Bronchial epithelial cell (primary cell): ENCODE measurements at regions not wholly inside any gene's neighbourhood (a gene's known extent, or its start where the extent isn't known, plus 50 kb on each side); places are given as distances from the start of the nearest gene placed in this dataset.
A peak's percentile ranks its signal among the peaks of the same experiment; 100 is the strongest.

ENCODE experiments used
- DNase-seq: peaks from one replicate; pipeline ENCODE4 v3.0.0-alpha.2; 2010; ENCODE audit warnings: low read depth
- FAIRE-seq: peaks from 2 replicates; lab custom pipeline; 2011; peaks lifted over from hg19 to GRCh38; lab: Jason Lieb, UNC
- H3K27me3 ChIP-seq: 2 replicates; pipeline ENCODE4 v1.5.1; 2011; ENCODE audit warnings: low read length; ENCODE audit not compliant: control insufficient read depth, insufficient read depth
- H3K36me3 ChIP-seq: 2 replicates; pipeline ENCODE4 v1.5.1; 2011; ENCODE audit warnings: low read length; ENCODE audit not compliant: control insufficient read depth, insufficient read depth
- H3K4me3 ChIP-seq: 2 replicates; pipeline ENCODE4 v1.5.1; 2011; ENCODE audit warnings: mild to moderate bottlenecking, low read depth, low read length, control low read depth
- TF ChIP-seq, protein P1 (sequence below): IDR thresholded peaks from 2 replicates; pipeline ENCODE4 v1.5.1; 2011; ENCODE audit warnings: mild to moderate bottlenecking, moderate library complexity, low read length, control low read depth, inconsistent platforms; ENCODE audit not compliant: insufficient read depth, severe bottlenecking

DNA sequence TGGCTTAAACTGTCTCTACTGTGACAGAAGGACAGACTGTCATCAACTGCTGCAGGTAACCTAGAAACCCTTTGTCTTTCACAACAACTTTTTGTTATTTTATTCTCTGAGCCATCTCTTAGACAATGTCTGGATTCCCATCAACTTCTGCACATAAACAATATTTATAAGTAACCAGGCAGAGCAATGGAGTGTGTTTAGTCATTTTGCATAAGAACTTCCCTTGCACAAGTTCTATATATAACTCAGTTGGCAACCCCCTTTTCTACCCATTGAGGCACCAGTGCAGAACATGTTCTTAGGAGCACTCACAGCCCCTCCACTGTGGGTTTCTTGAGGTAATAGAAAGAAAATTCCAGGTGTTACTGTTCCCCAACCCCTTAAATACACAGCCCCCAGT lies 65.0 kb upstream of the IL6 start:
- TF ChIP-seq, protein P1, sequence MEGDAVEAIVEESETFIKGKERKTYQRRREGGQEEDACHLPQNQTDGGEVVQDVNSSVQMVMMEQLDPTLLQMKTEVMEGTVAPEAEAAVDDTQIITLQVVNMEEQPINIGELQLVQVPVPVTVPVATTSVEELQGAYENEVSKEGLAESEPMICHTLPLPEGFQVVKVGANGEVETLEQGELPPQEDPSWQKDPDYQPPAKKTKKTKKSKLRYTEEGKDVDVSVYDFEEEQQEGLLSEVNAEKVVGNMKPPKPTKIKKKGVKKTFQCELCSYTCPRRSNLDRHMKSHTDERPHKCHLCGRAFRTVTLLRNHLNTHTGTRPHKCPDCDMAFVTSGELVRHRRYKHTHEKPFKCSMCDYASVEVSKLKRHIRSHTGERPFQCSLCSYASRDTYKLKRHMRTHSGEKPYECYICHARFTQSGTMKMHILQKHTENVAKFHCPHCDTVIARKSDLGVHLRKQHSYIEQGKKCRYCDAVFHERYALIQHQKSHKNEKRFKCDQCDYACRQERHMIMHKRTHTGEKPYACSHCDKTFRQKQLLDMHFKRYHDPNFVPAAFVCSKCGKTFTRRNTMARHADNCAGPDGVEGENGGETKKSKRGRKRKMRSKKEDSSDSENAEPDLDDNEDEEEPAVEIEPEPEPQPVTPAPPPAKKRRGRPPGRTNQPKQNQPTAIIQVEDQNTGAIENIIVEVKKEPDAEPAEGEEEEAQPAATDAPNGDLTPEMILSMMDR, result no peak
- no peaks in the 10 kb centered on the region for H3K36me3 ChIP-seq
- FAIRE-seq (no peak), DNase-seq (no peak)
- H3K4me3 ChIP-seq, result no peak overlapping the region
- H3K27me3 ChIP-seq, result peaks cover 16% of the 10 kb centered on the region

DNA sequence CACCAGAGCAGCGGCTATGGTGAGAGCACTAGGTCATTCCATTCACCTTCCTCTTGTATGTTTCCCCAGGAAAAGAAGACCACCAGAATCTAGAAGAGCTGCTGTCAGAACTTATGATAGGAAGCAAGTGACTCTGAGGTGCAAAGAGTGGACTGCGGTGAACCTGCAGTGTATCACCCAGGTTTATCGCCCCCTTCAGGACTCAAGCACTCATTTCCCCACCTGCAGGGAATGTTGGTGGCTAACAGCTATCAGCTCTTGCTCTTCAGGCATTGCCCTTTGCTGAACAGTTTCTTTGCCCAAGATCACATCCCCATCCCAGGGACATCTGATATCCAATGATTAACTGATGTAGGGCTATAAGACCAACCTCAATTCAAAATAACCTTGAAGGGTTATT lies 66.3 kb upstream of the IL6 start:
- FAIRE-seq (peak; percentile 72), DNase-seq (no peak)
- Histone ChIP-seq H3K27me3 (peaks cover 16% of the 10 kb centered on the region), H3K36me3 (no peaks in the 10 kb centered on the region), H3K4me3 (no peak overlapping the region)
- TF ChIP-seq, protein P1, result peak; percentile 39

DNA sequence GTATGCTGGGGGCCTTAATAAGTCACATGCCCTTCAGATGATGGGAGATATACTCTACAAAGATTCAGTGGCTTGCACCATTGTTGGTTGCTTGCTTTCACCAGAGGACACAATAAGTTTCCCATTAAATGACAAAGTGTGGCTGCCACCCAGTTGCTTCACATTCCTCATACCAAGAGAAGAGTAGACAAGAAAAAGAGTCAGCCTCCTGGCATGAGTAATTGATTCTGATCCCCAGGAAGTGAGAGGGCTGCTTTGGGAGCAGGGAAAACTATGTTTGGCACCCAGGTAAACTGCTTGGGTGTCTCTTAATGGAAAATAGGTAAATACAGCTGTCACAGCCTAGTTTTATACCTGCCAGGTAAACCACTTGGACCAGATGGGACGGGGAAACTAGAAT lies 66.7 kb upstream of the IL6 start:
- Histone ChIP-seq H3K4me3 (no peak overlapping the region), H3K27me3 (peaks cover 16% of the 10 kb centered on the region), H3K36me3 (no peaks in the 10 kb centered on the region)
- TF ChIP-seq, protein P1, result no peak
- FAIRE-seq, result no peak
- DNase-seq, result peak; percentile 37

DNA sequence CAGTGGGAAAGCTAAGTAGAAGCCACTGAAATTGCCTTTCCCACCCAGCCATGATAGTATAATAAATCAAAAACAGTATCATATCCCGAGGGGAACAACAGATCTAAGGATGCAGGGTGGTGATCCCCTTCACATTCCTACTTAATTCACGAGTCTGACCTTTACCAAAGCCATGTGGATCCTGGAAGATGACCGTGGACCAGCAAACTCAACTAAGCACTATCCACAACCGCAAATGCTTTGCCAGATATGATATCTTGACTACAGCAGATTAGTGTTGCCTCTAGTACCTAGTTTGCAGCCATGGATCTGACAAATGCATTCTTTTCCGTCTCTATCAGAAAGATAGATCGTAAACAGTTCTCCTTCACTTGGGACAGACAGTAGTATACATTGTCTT lies 67.3 kb upstream of the IL6 start:
- DNase-seq (no peak), FAIRE-seq (no peak)
- H3K27me3 ChIP-seq, result peaks cover 16% of the 10 kb centered on the region
- H3K36me3 ChIP-seq, result no peaks in the 10 kb centered on the region
- H3K4me3 ChIP-seq, result no peak overlapping the region
- TF ChIP-seq, protein P1, result no peak

DNA sequence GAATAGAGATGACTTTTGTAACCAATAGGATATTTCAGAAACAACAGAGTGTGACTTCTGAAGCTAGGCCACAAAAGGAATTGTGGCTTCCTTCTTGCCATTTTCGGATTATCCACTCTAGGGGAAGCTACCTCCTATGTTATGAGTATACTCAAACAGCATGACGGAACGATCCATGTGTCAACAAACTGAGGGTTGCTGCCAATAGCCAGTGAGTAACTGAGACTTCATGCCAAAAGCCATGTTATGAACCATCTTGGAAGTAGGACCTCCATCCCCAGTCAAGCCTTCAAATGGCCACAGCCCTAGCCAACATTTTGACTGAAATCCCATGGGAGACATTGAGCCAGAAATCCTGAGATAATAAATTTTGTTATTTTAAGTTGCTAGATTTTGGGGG lies 69.0 kb upstream of the IL6 start:
- no peak for FAIRE-seq

DNA sequence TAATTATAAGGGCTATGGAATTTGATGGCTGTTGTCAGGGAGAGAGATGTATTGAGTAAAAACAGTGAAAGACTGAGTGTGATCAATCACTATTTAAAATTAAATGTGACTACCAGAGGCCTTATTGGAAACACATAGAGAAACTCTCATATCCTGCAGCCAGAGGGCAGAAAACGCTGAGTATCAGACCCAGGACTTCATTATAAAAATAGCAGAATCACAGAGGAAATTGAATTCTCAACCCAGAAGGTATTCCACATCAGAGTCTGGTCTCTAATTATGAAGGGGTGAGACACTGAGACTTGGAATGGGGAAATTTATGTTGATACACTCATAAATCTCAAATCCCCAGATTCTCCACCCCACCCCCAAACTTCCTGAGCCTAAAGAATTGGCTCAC lies 69.5 kb upstream of the IL6 start:
- Histone ChIP-seq H3K27me3 (peaks cover 14% of the 10 kb centered on the region), H3K36me3 (no peaks in the 10 kb centered on the region), H3K4me3 (no peak overlapping the region)
- TF ChIP-seq, protein P1, result no peak
- FAIRE-seq (no peak), DNase-seq (no peak)

More for the DNA sequence above, 69.0 kb upstream of the IL6 start:
- no peak for DNase-seq
- TF ChIP-seq, protein P1, result no peak
- Histone ChIP-seq H3K4me3 (no peak overlapping the region), H3K36me3 (no peaks in the 10 kb centered on the region), H3K27me3 (peaks cover 16% of the 10 kb centered on the region)
